Fibroblast of the conjunctiva (primary cell): ENCODE measurements at regions not wholly inside any gene's neighbourhood (a gene's known extent, or its start where the extent isn't known, plus 50 kb on each side); places are given as distances from the start of the nearest gene placed in this dataset.
A peak's percentile ranks its signal among the peaks of the same experiment; 100 is the strongest.
"Not testable (repeated sequence)": the region's sequence is repeated elsewhere in the genome, so short reads cannot be mapped to it uniquely, and the experiment has no call there.

Source experiments
- DNase-seq: peaks from one replicate; pipeline ENCODE4 v3.0.0-alpha.2; 2010; ENCODE audit warnings: low read depth

GRCh38 chr21:33121715-33122475 is 52.0 kb downstream of the OLIG1 start:
- DNase-seq: no peak

- DNase-seq: no peak
Measured at GRCh38 chr21:33122507-33122906, 52.6 kb downstream of the OLIG1 start.

- no peak for DNase-seq
Measured at GRCh38 chr21:33123374-33124123, 53.6 kb downstream of the OLIG1 start.

- no peak for DNase-seq
Measured at GRCh38 chr21:33124889-33125288, 54.9 kb downstream of the OLIG1 start.

- DNase-seq: no peak
Measured at GRCh38 chr21:33125680-33126375, 55.9 kb downstream of the OLIG1 start.

GRCh38 chr21:33126569-33126968 is 56.6 kb downstream of the OLIG1 start:
- DNase-seq: no peak

GRCh38 chr21:33127154-33127867 is 57.4 kb downstream of the OLIG1 start:
- peak; percentile 47 for DNase-seq

- no peak for DNase-seq
Measured at GRCh38 chr21:33127868-33128242, 57.9 kb downstream of the OLIG1 start.

- DNase-seq: no peak
Measured at GRCh38 chr21:33128538-33128937, 58.6 kb downstream of the OLIG1 start.

- no peak for DNase-seq
Measured at GRCh38 chr21:33132054-33132453, 62.1 kb downstream of the OLIG1 start.

GRCh38 chr21:33133892-33134291 is 64.0 kb downstream of the OLIG1 start:
- no peak for DNase-seq

GRCh38 chr21:33135925-33136324 is 66.0 kb downstream of the OLIG1 start:
- no peak for DNase-seq

- no peak for DNase-seq
Measured at GRCh38 chr21:33136847-33137502, 67.0 kb downstream of the OLIG1 start.

GRCh38 chr21:33139084-33139483 is 69.1 kb downstream of the OLIG1 start:
- DNase-seq: no peak

GRCh38 chr21:33140288-33140687 is 70.3 kb downstream of the OLIG1 start:
- DNase-seq: no peak

GRCh38 chr21:33146467-33146866 is 76.5 kb downstream of the OLIG1 start:
- DNase-seq: no peak

GRCh38 chr21:33149181-33149580 is 79.2 kb downstream of the OLIG1 start:
- no peak for DNase-seq

- not testable (repeated sequence) for DNase-seq
Measured at GRCh38 chr21:33150968-33151367, 78.8 kb upstream of the IFNAR2 start.

GRCh38 chr21:33151941-33152731 is 77.6 kb upstream of the IFNAR2 start:
- no peak for DNase-seq

- DNase-seq: no peak
Measured at GRCh38 chr21:33152732-33153130, 77.0 kb upstream of the IFNAR2 start.

GRCh38 chr21:33155005-33155404 is 74.7 kb upstream of the IFNAR2 start:
- DNase-seq: no peak
